ENCODE measurements at regions not wholly inside any gene's neighbourhood (a gene's known extent, or its start where the extent isn't known, plus 50 kb on each side); places are given as distances from the start of the nearest gene placed in this dataset.
"Not testable (repeated sequence)": the region's sequence is repeated elsewhere in the genome, so short reads cannot be mapped to it uniquely, and the experiment has no call there.

GRCh38 chr4:30866346-30866745, 146.2 kb downstream of the PCDH7 start:
- no peaks in the 10 kb centered on the region for H3K9me3 ChIP-seq (ENCODE audit: control insufficient read depth in 2 of 2, insufficient read depth in 1 of 2, low read depth in 1 of 2, low read length in 1 of 2)
- WGBS, 2 donors = 25 to 37% methylated on average over 1 of the region's 1 CpG
- H3K4me1 ChIP-seq (ENCODE audit: control insufficient read depth in 2 of 2, insufficient read depth in 2 of 2, low read length in 1 of 2) = no peaks in the 10 kb centered on the region
- H3K36me3 ChIP-seq (ENCODE audit: control insufficient read depth in 2 of 2, insufficient read depth in 2 of 2, low read length in 1 of 2) = no peaks in the 10 kb centered on the region
- no peak overlapping the region for H3K4me3 ChIP-seq (ENCODE audit: low read depth in 1 of 2, low read length in 2 of 2)
- H3K27me3 ChIP-seq (ENCODE audit: control insufficient read depth in 1 of 2, insufficient read depth in 2 of 2, low read length in 2 of 2) = no peaks in the 10 kb centered on the region
- H3K27ac ChIP-seq (ENCODE audit: low read depth in 2 of 2, low read length in 1 of 2) = no peak overlapping the region

GRCh38 chr4:30866907-30867306, 146.7 kb downstream of the PCDH7 start:
- Histone ChIP-seq H3K27ac (ENCODE audit: low read depth in 2 of 2, low read length in 1 of 2) (no peak overlapping the region), H3K36me3 (ENCODE audit: control insufficient read depth in 2 of 2, insufficient read depth in 2 of 2, low read length in 1 of 2) (no peaks in the 10 kb centered on the region), H3K4me1 (ENCODE audit: control insufficient read depth in 2 of 2, insufficient read depth in 2 of 2, low read length in 1 of 2) (no peaks in the 10 kb centered on the region), H3K9me3 (ENCODE audit: control insufficient read depth in 2 of 2, insufficient read depth in 1 of 2, low read depth in 1 of 2, low read length in 1 of 2) (no peaks in the 10 kb centered on the region), H3K27me3 (ENCODE audit: control insufficient read depth in 1 of 2, insufficient read depth in 2 of 2, low read length in 2 of 2) (no peaks in the 10 kb centered on the region), H3K4me3 (ENCODE audit: low read depth in 1 of 2, low read length in 2 of 2) (no peak overlapping the region)
- 55 to 58% methylated on average over 1 of the region's 1 CpG for WGBS, 2 donors

- H3K27ac ChIP-seq (ENCODE audit: low read depth in 2 of 2, low read length in 1 of 2) = peak overlapping the region in 1 of 2 donors; percentile 30
- WGBS, 2 donors = 52 to 55% methylated on average over 3 of the region's 3 CpGs
Measured at GRCh38 chr4:30867427-30867826, 147.3 kb downstream of the PCDH7 start.

GRCh38 chr4:30868111-30868895, 148.1 kb downstream of the PCDH7 start:
- WGBS, 2 donors = 73 to 77% methylated on average over 5 of the region's 5 CpGs
- Histone ChIP-seq H3K4me1 (ENCODE audit: control insufficient read depth in 2 of 2, insufficient read depth in 2 of 2, low read length in 1 of 2) (no peaks in the 10 kb centered on the region), H3K9me3 (ENCODE audit: control insufficient read depth in 2 of 2, insufficient read depth in 1 of 2, low read depth in 1 of 2, low read length in 1 of 2) (no peaks in the 10 kb centered on the region), H3K27me3 (ENCODE audit: control insufficient read depth in 1 of 2, insufficient read depth in 2 of 2, low read length in 2 of 2) (no peaks in the 10 kb centered on the region), H3K27ac (ENCODE audit: low read depth in 2 of 2, low read length in 1 of 2) (no peak overlapping the region), H3K36me3 (ENCODE audit: control insufficient read depth in 2 of 2, insufficient read depth in 2 of 2, low read length in 1 of 2) (no peaks in the 10 kb centered on the region), H3K4me3 (ENCODE audit: low read depth in 1 of 2, low read length in 2 of 2) (no peak overlapping the region)

More at GRCh38 chr4:30867427-30867826, 147.3 kb downstream of the PCDH7 start:
- Histone ChIP-seq H3K4me1 (ENCODE audit: control insufficient read depth in 2 of 2, insufficient read depth in 2 of 2, low read length in 1 of 2) (no peaks in the 10 kb centered on the region), H3K9me3 (ENCODE audit: control insufficient read depth in 2 of 2, insufficient read depth in 1 of 2, low read depth in 1 of 2, low read length in 1 of 2) (no peaks in the 10 kb centered on the region), H3K4me3 (ENCODE audit: low read depth in 1 of 2, low read length in 2 of 2) (no peak overlapping the region), H3K36me3 (ENCODE audit: control insufficient read depth in 2 of 2, insufficient read depth in 2 of 2, low read length in 1 of 2) (no peaks in the 10 kb centered on the region), H3K27me3 (ENCODE audit: control insufficient read depth in 1 of 2, insufficient read depth in 2 of 2, low read length in 2 of 2) (no peaks in the 10 kb centered on the region)

- not testable (repeated sequence) for H3K36me3 ChIP-seq (ENCODE audit: control insufficient read depth in 2 of 2, insufficient read depth in 2 of 2, low read length in 1 of 2); H3K27me3 ChIP-seq (ENCODE audit: control insufficient read depth in 1 of 2, insufficient read depth in 2 of 2, low read length in 2 of 2); H3K9me3 ChIP-seq (ENCODE audit: control insufficient read depth in 2 of 2, insufficient read depth in 1 of 2, low read depth in 1 of 2, low read length in 1 of 2); H3K27ac ChIP-seq (ENCODE audit: low read depth in 2 of 2, low read length in 1 of 2); H3K4me1 ChIP-seq (ENCODE audit: control insufficient read depth in 2 of 2, insufficient read depth in 2 of 2, low read length in 1 of 2); H3K4me3 ChIP-seq (ENCODE audit: low read depth in 1 of 2, low read length in 2 of 2)
- 78 to 85% methylated on average over 1 of the region's 1 CpG for WGBS, 2 donors
Measured at GRCh38 chr4:30869387-30869786, 149.2 kb downstream of the PCDH7 start.

GRCh38 chr4:30870513-30870912, 150.3 kb downstream of the PCDH7 start:
- Histone ChIP-seq H3K27ac (ENCODE audit: low read depth in 2 of 2, low read length in 1 of 2) (no peak overlapping the region), H3K27me3 (ENCODE audit: control insufficient read depth in 1 of 2, insufficient read depth in 2 of 2, low read length in 2 of 2) (no peaks in the 10 kb centered on the region), H3K4me3 (ENCODE audit: low read depth in 1 of 2, low read length in 2 of 2) (no peak overlapping the region), H3K9me3 (ENCODE audit: control insufficient read depth in 2 of 2, insufficient read depth in 1 of 2, low read depth in 1 of 2, low read length in 1 of 2) (no peaks in the 10 kb centered on the region), H3K36me3 (ENCODE audit: control insufficient read depth in 2 of 2, insufficient read depth in 2 of 2, low read length in 1 of 2) (no peaks in the 10 kb centered on the region), H3K4me1 (ENCODE audit: control insufficient read depth in 2 of 2, insufficient read depth in 2 of 2, low read length in 1 of 2) (no peaks in the 10 kb centered on the region)
- 40 to 62% methylated on average over 2 of the region's 2 CpGs for WGBS, 2 donors

GRCh38 chr4:30875658-30876269, 155.6 kb downstream of the PCDH7 start:
- Histone ChIP-seq H3K4me3 (ENCODE audit: low read depth in 1 of 2, low read length in 2 of 2) (no peak overlapping the region), H3K36me3 (ENCODE audit: control insufficient read depth in 2 of 2, insufficient read depth in 2 of 2, low read length in 1 of 2) (no peaks in the 10 kb centered on the region), H3K9me3 (ENCODE audit: control insufficient read depth in 2 of 2, insufficient read depth in 1 of 2, low read depth in 1 of 2, low read length in 1 of 2) (no peaks in the 10 kb centered on the region), H3K27ac (ENCODE audit: low read depth in 2 of 2, low read length in 1 of 2) (no peak overlapping the region), H3K27me3 (ENCODE audit: control insufficient read depth in 1 of 2, insufficient read depth in 2 of 2, low read length in 2 of 2) (no peaks in the 10 kb centered on the region), H3K4me1 (ENCODE audit: control insufficient read depth in 2 of 2, insufficient read depth in 2 of 2, low read length in 1 of 2) (no peaks in the 10 kb centered on the region)
- 48 to 56% methylated on average over 3 of the region's 3 CpGs for WGBS, 2 donors

GRCh38 chr4:30879855-30880598, 159.9 kb downstream of the PCDH7 start:
- Histone ChIP-seq H3K9me3 (ENCODE audit: control insufficient read depth in 2 of 2, insufficient read depth in 1 of 2, low read depth in 1 of 2, low read length in 1 of 2) (no peaks in the 10 kb centered on the region), H3K4me1 (ENCODE audit: control insufficient read depth in 2 of 2, insufficient read depth in 2 of 2, low read length in 1 of 2) (no peaks in the 10 kb centered on the region), H3K36me3 (ENCODE audit: control insufficient read depth in 2 of 2, insufficient read depth in 2 of 2, low read length in 1 of 2) (no peaks in the 10 kb centered on the region), H3K27ac (ENCODE audit: low read depth in 2 of 2, low read length in 1 of 2) (no peak overlapping the region), H3K27me3 (ENCODE audit: control insufficient read depth in 1 of 2, insufficient read depth in 2 of 2, low read length in 2 of 2) (no peaks in the 10 kb centered on the region), H3K4me3 (ENCODE audit: low read depth in 1 of 2, low read length in 2 of 2) (no peak overlapping the region)

GRCh38 chr4:30881985-30882384, 161.8 kb downstream of the PCDH7 start:
- no peaks in the 10 kb centered on the region for H3K4me1 ChIP-seq (ENCODE audit: control insufficient read depth in 2 of 2, insufficient read depth in 2 of 2, low read length in 1 of 2)
- H3K27ac ChIP-seq (ENCODE audit: low read depth in 2 of 2, low read length in 1 of 2) = no peak overlapping the region
- H3K4me3 ChIP-seq (ENCODE audit: low read depth in 1 of 2, low read length in 2 of 2) = no peak overlapping the region
- no peaks in the 10 kb centered on the region for H3K9me3 ChIP-seq (ENCODE audit: control insufficient read depth in 2 of 2, insufficient read depth in 1 of 2, low read depth in 1 of 2, low read length in 1 of 2)
- H3K27me3 ChIP-seq (ENCODE audit: control insufficient read depth in 1 of 2, insufficient read depth in 2 of 2, low read length in 2 of 2) = no peaks in the 10 kb centered on the region
- no peaks in the 10 kb centered on the region for H3K36me3 ChIP-seq (ENCODE audit: control insufficient read depth in 2 of 2, insufficient read depth in 2 of 2, low read length in 1 of 2)
- 64 to 82% methylated on average over 2 of the region's 2 CpGs for WGBS, 2 donors

All from esophagus (tissue), 2 donors.